PC-3 (cell line): ENCODE measurements at regions not wholly inside any gene's neighbourhood (a gene's known extent, or its start where the extent isn't known, plus 50 kb on each side); places are given as distances from the start of the nearest gene placed in this dataset.

Source experiments
- ATAC-seq: fragments of 200-7000 bp; cut with Tn5 transposase; 2 replicates; pipeline ENCODE4 v1.9.1; 2020; ENCODE audit warnings: mild to moderate bottlenecking, moderate library complexity
- BruUV-seq: library from RNA; stranded (reverse); fragments of 400-500 nt; replicated peaks from 2 replicates; lab custom pipeline; 2021; lab: Mats Ljungman, UMichigan
- CTCF ChIA-PET: fragments of 300-600 bp; sonication (Branson Sonifier 250); formaldehyde crosslinking; loops from one replicate; lab custom pipeline; 2022; ENCODE audit warnings: antibody characterized with exemption; lab: Charles Lee
- POLR2A ChIA-PET: fragments of 300-600 bp; sonication (Branson Sonifier 250); formaldehyde crosslinking; loops from one replicate; lab custom pipeline; 2022; ENCODE audit warnings: antibody characterized with exemption; ENCODE audit not compliant: unreplicated experiment; lab: Charles Lee
- DNase-seq: peaks from one replicate; pipeline ENCODE4 v3.0.0-alpha.2; 2015
- H2AFZ ChIP-seq: fragments of 300-600 bp; sonication (generic); 2 replicates; pipeline ENCODE4 v1.6.0; 2016; ENCODE audit warnings: antibody characterized with exemption, low read length
- H3F3A ChIP-seq: fragments of 300-600 bp; sonication (generic); one replicate; pipeline ENCODE4 v1.6.0; 2017; ENCODE audit warnings: antibody characterized with exemption, low read length, control low read depth, mild to moderate bottlenecking; ENCODE audit not compliant: unreplicated experiment
- H3K27ac ChIP-seq: fragments of 300-600 bp; sonication (generic); 2 replicates; pipeline ENCODE4 v1.5.1; 2016; ENCODE audit warnings: mild to moderate bottlenecking, low read length
- H3K27me3 ChIP-seq: fragments of 300-600 bp; sonication (generic); 2 replicates; pipeline ENCODE4 v1.6.1; 2016; ENCODE audit warnings: low read length, mixed read lengths
- H3K36me3 ChIP-seq: fragments of 300-600 bp; sonication (generic); 2 replicates; pipeline ENCODE4 v1.6.1; 2016; ENCODE audit warnings: low read depth, mixed run types, low read length, mixed read lengths
- H3K4me1 ChIP-seq: fragments of 300-600 bp; sonication (generic); 2 replicates; pipeline ENCODE4 v1.5.1; 2016; ENCODE audit warnings: low read length; ENCODE audit not compliant: insufficient read depth
- H3K4me2 ChIP-seq: fragments of 300-600 bp; sonication (generic); 2 replicates; pipeline ENCODE4 v1.6.0; 2016; ENCODE audit warnings: low read length
- H3K4me3 ChIP-seq: fragments of 300-600 bp; sonication (generic); 2 replicates; pipeline ENCODE4 v1.5.1; 2016; ENCODE audit warnings: mild to moderate bottlenecking, low read length, mixed read lengths
- H3K79me2 ChIP-seq: fragments of 300-600 bp; sonication (generic); 2 replicates; pipeline ENCODE4 v1.6.1; 2017; ENCODE audit warnings: low read length, mixed read lengths
- H3K9ac ChIP-seq: fragments of 300-600 bp; sonication (generic); 2 replicates; pipeline ENCODE4 v1.6.0; 2016; ENCODE audit warnings: mild to moderate bottlenecking, low read length
- H3K9me2 ChIP-seq: fragments of 300-600 bp; sonication (generic); replicated peaks from 2 replicates; pipeline ENCODE4 v1.6.1; 2016; ENCODE audit warnings: mixed run types, low read length, mixed read lengths
- H3K9me3 ChIP-seq: fragments of 300-600 bp; sonication (generic); 2 replicates; pipeline ENCODE4 v1.6.1; 2016; ENCODE audit warnings: low read length, mixed read lengths
- H4K20me1 ChIP-seq: fragments of 300-600 bp; sonication (generic); 2 replicates; pipeline ENCODE4 v1.6.1; 2016; ENCODE audit warnings: low read length, mixed read lengths
- CTCF ChIP-seq: fragments of 300-600 bp; sonication (generic); conservative IDR thresholded peaks from 2 replicates; pipeline ENCODE4 v1.5.1; 2017; ENCODE audit warnings: antibody characterized with exemption, low read depth, mild to moderate bottlenecking, low read length
- EZH2 ChIP-seq: fragments of 300-600 bp; sonication (generic); IDR thresholded peaks from one replicate; pipeline ENCODE4 v1.6.1; 2017; ENCODE audit warnings: antibody characterized with exemption, mild to moderate bottlenecking, low read length; ENCODE audit not compliant: unreplicated experiment
- EZH2phosphoT487 ChIP-seq: fragments of 300-600 bp; sonication (generic); IDR thresholded peaks from 2 replicates; pipeline ENCODE4 v1.6.1; 2018; ENCODE audit warnings: mild to moderate bottlenecking, antibody characterized with exemption, low read length, borderline replicate concordance
- intact Hi-C: fragments of 100-400 bp; cut with micrococcal nuclease; formaldehyde crosslinking; loops from 2 replicates; pipeline ENCODE4 v1.9.0; 2023

- no peaks in the 10 kb centered on the region for H3F3A ChIP-seq
- no peak overlapping the region for H3K4me3 ChIP-seq
- DNase-seq (no peak), ATAC-seq (no peak)
- BruUV-seq: no TSS peak
- CTCF ChIA-PET: no interaction called here
- no peaks in the 10 kb centered on the region for H3K9me3 ChIP-seq
- POLR2A ChIA-PET: no interaction called here
- no peaks in the 10 kb centered on the region for H3K79me2 ChIP-seq
- H3K27ac ChIP-seq: no peak overlapping the region
- no peaks in the 10 kb centered on the region for H3K36me3 ChIP-seq
- no peak overlapping the region for H3K4me2 ChIP-seq
- no peak overlapping the region for H2AFZ ChIP-seq
- TF ChIP-seq CTCF (no peak), EZH2 (no peak), EZH2phosphoT487 (no peak)
- no peaks in the 10 kb centered on the region for H3K9me2 ChIP-seq
- H3K4me1 ChIP-seq: no peaks in the 10 kb centered on the region
- no peak overlapping the region for H3K9ac ChIP-seq
- H3K27me3 ChIP-seq: peaks cover 62% of the 10 kb centered on the region
- intact Hi-C loops: no loop called here
- no peaks in the 10 kb centered on the region for H4K20me1 ChIP-seq
Measured at GRCh38 chr7:115844857-115845256, 185.7 kb downstream of the TFEC start.

GRCh38 chr7:115840702-115841101, 189.9 kb downstream of the TFEC start:
- CTCF ChIA-PET: no interaction called here

GRCh38 chr7:115838829-115839228, 191.7 kb downstream of the TFEC start:
- H3K4me3 ChIP-seq: no peak overlapping the region
- no peaks in the 10 kb centered on the region for H3K4me1 ChIP-seq
- no peaks in the 10 kb centered on the region for H3K9me3 ChIP-seq
- no peaks in the 10 kb centered on the region for H3K36me3 ChIP-seq
- ChIA-PET CTCF (no interaction called here), POLR2A (no interaction called here)
- BruUV-seq: no TSS peak
- no peak overlapping the region for H2AFZ ChIP-seq
- DNase-seq (no peak), ATAC-seq (no peak)
- H4K20me1 ChIP-seq: no peaks in the 10 kb centered on the region
- no peaks in the 10 kb centered on the region for H3K79me2 ChIP-seq
- no peak overlapping the region for H3K9ac ChIP-seq
- peaks cover 37% of the 10 kb centered on the region for H3K27me3 ChIP-seq
- intact Hi-C loops: no loop called here
- no peaks in the 10 kb centered on the region for H3F3A ChIP-seq
- H3K4me2 ChIP-seq: no peak overlapping the region
- H3K27ac ChIP-seq: no peak overlapping the region
- TF ChIP-seq EZH2phosphoT487 (no peak), CTCF (no peak), EZH2 (no peak)
- H3K9me2 ChIP-seq: no peaks in the 10 kb centered on the region

More at GRCh38 chr7:115840702-115841101, 189.9 kb downstream of the TFEC start:
- Histone ChIP-seq H3K36me3 (no peaks in the 10 kb centered on the region), H3K9me2 (no peaks in the 10 kb centered on the region), H3K27me3 (peaks cover 39% of the 10 kb centered on the region), H3K4me2 (no peak overlapping the region), H3K9me3 (no peaks in the 10 kb centered on the region), H3F3A (no peaks in the 10 kb centered on the region), H3K4me1 (no peaks in the 10 kb centered on the region), H2AFZ (no peak overlapping the region), H3K79me2 (no peaks in the 10 kb centered on the region), H3K4me3 (no peak overlapping the region), H3K27ac (no peak overlapping the region), H4K20me1 (no peaks in the 10 kb centered on the region), H3K9ac (no peak overlapping the region)
- no TSS peak for BruUV-seq
- POLR2A ChIA-PET: no interaction called here
- ATAC-seq (no peak), DNase-seq (no peak)
- intact Hi-C loops: no loop called here
- TF ChIP-seq EZH2phosphoT487 (no peak), CTCF (no peak), EZH2 (no peak)
